ENCODE measurements at regions not wholly inside any gene's neighbourhood (a gene's known extent, or its start where the extent isn't known, plus 50 kb on each side); places are given as distances from the start of the nearest gene placed in this dataset.

DNA sequence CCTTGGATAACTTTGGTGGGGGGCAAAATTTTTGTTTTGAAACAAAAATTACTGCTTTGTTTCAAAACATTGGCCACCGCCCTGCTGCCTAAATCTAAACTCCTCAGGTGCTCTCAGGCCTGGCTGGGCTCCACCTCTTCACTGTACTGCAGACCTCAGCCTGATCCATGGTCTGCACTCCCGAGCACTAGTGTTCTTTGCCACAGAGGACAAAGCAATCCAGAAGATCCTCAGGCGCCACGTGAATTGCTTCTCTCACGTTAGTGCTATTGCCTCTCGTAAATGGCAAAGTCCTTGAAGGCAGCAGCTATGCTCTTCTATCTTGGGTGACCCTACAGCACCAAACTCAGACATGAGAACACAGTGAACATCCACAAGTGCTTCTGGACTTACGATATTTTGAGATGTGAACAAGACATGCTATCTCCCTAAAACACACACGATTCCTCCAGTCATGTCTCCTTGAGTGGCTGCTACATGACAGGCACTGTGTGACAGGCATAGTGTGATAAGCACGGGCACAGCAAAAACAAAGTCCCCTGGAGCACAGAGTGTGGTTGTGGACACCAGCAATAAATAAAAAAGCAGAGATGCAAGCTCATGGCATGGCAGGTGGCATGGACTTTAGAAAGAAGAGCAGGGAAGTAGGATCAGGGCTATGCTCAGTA is 582.1 kb upstream of the DPP6 start:
- Histone ChIP-seq H3K27me3 (replicated peaks in 2 of 5; ENCODE audit: control insufficient read depth in 4 of 5, insufficient read depth in 5 of 5, low read length in 4 of 5) (no peaks in the 10 kb centered on the region), H3K27ac (ENCODE audit: insufficient read depth in 1 of 2, low read depth in 1 of 2, low read length in 2 of 2, poor library complexity in 1 of 2, severe bottlenecking in 2 of 2) (no peak overlapping the region), H3K36me3 (ENCODE audit: control insufficient read depth in 4 of 4, insufficient read depth in 4 of 4, low read length in 3 of 4) (no peaks in the 10 kb centered on the region), H3K4me1 (ENCODE audit: control extremely low read depth in 1 of 4, control insufficient read depth in 4 of 4, insufficient read depth in 4 of 4, low read length in 3 of 4) (no peaks in the 10 kb centered on the region), H3K9me3 (ENCODE audit: control extremely low read depth in 1 of 5, control insufficient read depth in 4 of 5, insufficient read depth in 2 of 5, low read depth in 1 of 5, low read length in 4 of 5) (no peaks in the 10 kb centered on the region), H3K4me3 (ENCODE audit: control insufficient read depth in 1 of 7, extremely low read depth in 1 of 7, insufficient read depth in 4 of 7, low read depth in 2 of 7, low read length in 6 of 7) (no peak overlapping the region)
- 80% methylated on average over 9 of the region's 9 CpGs for WGBS (ENCODE audit: insufficient coverage)
- no peak for DNase-seq
- ChIA-PET POLR2A (no interaction called here), CTCF (no interaction called here)

DNA sequence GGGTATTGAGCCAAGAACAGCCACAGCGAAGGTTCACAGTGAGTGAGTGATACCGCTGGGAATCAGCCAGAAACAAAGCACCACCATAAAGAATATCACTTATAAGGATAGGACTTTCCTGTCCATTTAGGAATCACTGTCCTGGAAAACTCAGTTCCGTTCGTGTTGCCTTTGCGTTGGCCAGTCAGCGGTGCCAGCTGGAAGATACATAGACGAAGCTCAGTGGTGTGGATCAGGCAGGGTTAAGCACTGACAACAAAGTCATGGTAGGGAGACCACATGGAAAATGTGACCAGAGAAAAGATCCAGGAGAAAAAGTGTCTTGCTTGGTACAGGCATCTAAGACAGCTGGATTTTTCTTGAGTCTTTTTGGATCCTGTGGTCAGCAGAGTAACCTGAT is 579.7 kb upstream of the DPP6 start:
- no peak overlapping the region for H3K27ac ChIP-seq (ENCODE audit: insufficient read depth in 1 of 2, low read depth in 1 of 2, low read length in 2 of 2, poor library complexity in 1 of 2, severe bottlenecking in 2 of 2)
- ChIA-PET POLR2A (no interaction called here), CTCF (no interaction called here)
- H3K36me3 ChIP-seq (ENCODE audit: control insufficient read depth in 4 of 4, insufficient read depth in 4 of 4, low read length in 3 of 4): no peaks in the 10 kb centered on the region
- H3K4me1 ChIP-seq (ENCODE audit: control extremely low read depth in 1 of 4, control insufficient read depth in 4 of 4, insufficient read depth in 4 of 4, low read length in 3 of 4): no peaks in the 10 kb centered on the region
- no peaks in the 10 kb centered on the region for H3K9me3 ChIP-seq (ENCODE audit: control extremely low read depth in 1 of 5, control insufficient read depth in 4 of 5, insufficient read depth in 2 of 5, low read depth in 1 of 5, low read length in 4 of 5)
- no peak overlapping the region for H3K4me3 ChIP-seq (ENCODE audit: control insufficient read depth in 1 of 7, extremely low read depth in 1 of 7, insufficient read depth in 4 of 7, low read depth in 2 of 7, low read length in 6 of 7)
- no peaks in the 10 kb centered on the region for H3K27me3 ChIP-seq (replicated peaks in 2 of 5; ENCODE audit: control insufficient read depth in 4 of 5, insufficient read depth in 5 of 5, low read length in 4 of 5)
- WGBS (ENCODE audit: insufficient coverage): 96% methylated on average over 7 of the region's 7 CpGs
- DNase-seq: no peak

DNA sequence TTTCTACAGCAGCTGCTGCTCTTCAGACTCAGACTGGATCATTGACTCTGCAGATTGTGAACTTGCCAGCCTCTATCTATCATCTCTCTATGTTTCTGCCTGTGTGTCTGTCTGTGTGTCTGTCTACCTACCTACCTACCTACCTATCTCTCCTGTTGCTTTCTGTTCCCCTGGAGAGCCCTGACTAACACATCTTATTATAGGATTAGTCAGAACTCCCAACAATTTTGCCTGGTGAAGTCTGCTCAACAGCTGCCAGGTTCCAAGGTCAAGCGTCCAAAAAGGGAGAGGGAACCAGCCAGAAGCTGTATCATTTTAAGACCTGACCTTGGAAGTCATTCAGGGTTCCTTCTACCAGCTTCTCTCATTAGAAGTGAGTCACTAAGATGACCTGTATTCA is 579.0 kb upstream of the DPP6 start:
- peaks cover 0 to under 1% (median 0%) of the 10 kb centered on the region in 5 experiments for H3K9me3 ChIP-seq (ENCODE audit: control extremely low read depth in 1 of 5, control insufficient read depth in 4 of 5, insufficient read depth in 2 of 5, low read depth in 1 of 5, low read length in 4 of 5)
- H3K36me3 ChIP-seq (ENCODE audit: control insufficient read depth in 4 of 4, insufficient read depth in 4 of 4, low read length in 3 of 4): no peaks in the 10 kb centered on the region
- H3K27ac ChIP-seq (ENCODE audit: insufficient read depth in 1 of 2, low read depth in 1 of 2, low read length in 2 of 2, poor library complexity in 1 of 2, severe bottlenecking in 2 of 2): no peak overlapping the region
- no peaks in the 10 kb centered on the region for H3K4me1 ChIP-seq (ENCODE audit: control extremely low read depth in 1 of 4, control insufficient read depth in 4 of 4, insufficient read depth in 4 of 4, low read length in 3 of 4)
- H3K4me3 ChIP-seq (ENCODE audit: control insufficient read depth in 1 of 7, extremely low read depth in 1 of 7, insufficient read depth in 4 of 7, low read depth in 2 of 7, low read length in 6 of 7): no peak overlapping the region
- ChIA-PET CTCF (no interaction called here), POLR2A (no interaction called here)
- WGBS (ENCODE audit: insufficient coverage): no CpG with 5 or more reads among the region's 1 CpG
- no peaks in the 10 kb centered on the region for H3K27me3 ChIP-seq (replicated peaks in 2 of 5; ENCODE audit: control insufficient read depth in 4 of 5, insufficient read depth in 5 of 5, low read length in 4 of 5)
- DNase-seq: no peak

DNA sequence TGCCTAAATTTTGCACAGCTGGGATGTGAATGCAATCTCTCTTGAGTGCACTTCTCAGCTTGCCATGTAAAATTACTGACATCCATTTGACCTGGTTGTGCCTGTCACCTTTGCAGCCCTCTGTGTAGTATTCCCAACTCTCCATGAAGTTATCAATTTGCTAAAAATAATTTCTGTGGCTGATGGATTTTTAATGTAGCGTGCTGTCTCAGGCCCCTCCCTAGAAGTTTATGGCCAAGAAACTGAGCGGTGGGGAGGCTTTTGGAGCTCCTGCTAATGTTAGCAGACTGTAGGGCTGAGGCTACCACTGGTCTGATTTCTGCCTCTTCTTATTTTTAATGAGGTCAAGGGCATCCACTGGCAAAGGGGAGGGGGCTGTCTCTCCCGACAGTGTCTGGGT is 577.0 kb upstream of the DPP6 start:
- POLR2A ChIA-PET: no interaction called here
- CTCF ChIA-PET: no interaction called here
- 100% methylated on average over 3 of the region's 3 CpGs for WGBS (ENCODE audit: insufficient coverage)

GRCh38 chr7:153476166-153476565 is 576.0 kb upstream of the DPP6 start:
- 92% methylated on average over 2 of the region's 2 CpGs for WGBS (ENCODE audit: insufficient coverage)
- Histone ChIP-seq H3K4me3 (ENCODE audit: control insufficient read depth in 1 of 7, extremely low read depth in 1 of 7, insufficient read depth in 4 of 7, low read depth in 2 of 7, low read length in 6 of 7) (no peak overlapping the region), H3K27ac (ENCODE audit: insufficient read depth in 1 of 2, low read depth in 1 of 2, low read length in 2 of 2, poor library complexity in 1 of 2, severe bottlenecking in 2 of 2) (no peak overlapping the region), H3K9me3 (ENCODE audit: control extremely low read depth in 1 of 5, control insufficient read depth in 4 of 5, insufficient read depth in 2 of 5, low read depth in 1 of 5, low read length in 4 of 5) (peaks cover 0 to 9% (median 3%) of the 10 kb centered on the region in 5 experiments), H3K27me3 (replicated peaks in 2 of 5; ENCODE audit: control insufficient read depth in 4 of 5, insufficient read depth in 5 of 5, low read length in 4 of 5) (no peaks in the 10 kb centered on the region), H3K4me1 (ENCODE audit: control extremely low read depth in 1 of 4, control insufficient read depth in 4 of 4, insufficient read depth in 4 of 4, low read length in 3 of 4) (no peaks in the 10 kb centered on the region), H3K36me3 (ENCODE audit: control insufficient read depth in 4 of 4, insufficient read depth in 4 of 4, low read length in 3 of 4) (no peaks in the 10 kb centered on the region)
- no peak for DNase-seq
- CTCF ChIA-PET: no interaction called here
- POLR2A ChIA-PET: no interaction called here

More for the DNA sequence above, 577.0 kb upstream of the DPP6 start:
- H3K9me3 ChIP-seq (ENCODE audit: control extremely low read depth in 1 of 5, control insufficient read depth in 4 of 5, insufficient read depth in 2 of 5, low read depth in 1 of 5, low read length in 4 of 5): peaks cover 0 to 9% (median 3%) of the 10 kb centered on the region in 5 experiments
- H3K36me3 ChIP-seq (ENCODE audit: control insufficient read depth in 4 of 4, insufficient read depth in 4 of 4, low read length in 3 of 4): no peaks in the 10 kb centered on the region
- no peak for DNase-seq
- H3K4me1 ChIP-seq (ENCODE audit: control extremely low read depth in 1 of 4, control insufficient read depth in 4 of 4, insufficient read depth in 4 of 4, low read length in 3 of 4): no peaks in the 10 kb centered on the region
- H3K27ac ChIP-seq (ENCODE audit: insufficient read depth in 1 of 2, low read depth in 1 of 2, low read length in 2 of 2, poor library complexity in 1 of 2, severe bottlenecking in 2 of 2): no peak overlapping the region
- H3K27me3 ChIP-seq (replicated peaks in 2 of 5; ENCODE audit: control insufficient read depth in 4 of 5, insufficient read depth in 5 of 5, low read length in 4 of 5): no peaks in the 10 kb centered on the region
- no peak overlapping the region for H3K4me3 ChIP-seq (ENCODE audit: control insufficient read depth in 1 of 7, extremely low read depth in 1 of 7, insufficient read depth in 4 of 7, low read depth in 2 of 7, low read length in 6 of 7)

DNA sequence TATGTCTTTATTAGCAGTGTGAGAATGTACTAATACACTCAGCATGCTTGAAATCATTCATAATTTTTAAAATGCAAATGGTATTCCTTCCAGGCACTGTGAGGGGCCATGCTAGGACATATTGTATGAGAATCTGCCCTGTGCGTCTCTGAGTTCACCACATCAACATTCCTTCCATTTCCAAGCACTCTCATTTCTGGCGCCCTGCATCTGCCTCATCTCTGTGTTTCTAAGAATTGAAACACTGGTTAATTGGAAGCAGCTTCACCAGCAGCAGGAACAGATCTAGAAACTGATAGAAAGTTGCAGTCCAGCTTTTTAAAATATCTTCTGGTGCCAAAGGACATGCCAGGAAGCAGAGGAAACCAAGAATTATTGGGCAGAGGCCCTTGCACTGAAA is 555.9 kb upstream of the DPP6 start:
- ChIA-PET CTCF (interaction anchor here (1.1 kb wide), 1 partner anchor 10 kb away, joined by 3 read pairs; no protein-coding TSS in a partner anchor), POLR2A (no interaction called here)
- 80% methylated on average over 1 of the region's 2 CpGs for WGBS (ENCODE audit: insufficient coverage)
- H3K27ac ChIP-seq (ENCODE audit: insufficient read depth in 1 of 2, low read depth in 1 of 2, low read length in 2 of 2, poor library complexity in 1 of 2, severe bottlenecking in 2 of 2): no peak overlapping the region
- no peak overlapping the region for H3K4me3 ChIP-seq (ENCODE audit: control insufficient read depth in 1 of 7, extremely low read depth in 1 of 7, insufficient read depth in 4 of 7, low read depth in 2 of 7, low read length in 6 of 7)
- no peaks in the 10 kb centered on the region for H3K4me1 ChIP-seq (ENCODE audit: control extremely low read depth in 1 of 4, control insufficient read depth in 4 of 4, insufficient read depth in 4 of 4, low read length in 3 of 4)
- no peak for DNase-seq
- H3K27me3 ChIP-seq (replicated peaks in 2 of 5; ENCODE audit: control insufficient read depth in 4 of 5, insufficient read depth in 5 of 5, low read length in 4 of 5): no peaks in the 10 kb centered on the region
- no peaks in the 10 kb centered on the region for H3K36me3 ChIP-seq (ENCODE audit: control insufficient read depth in 4 of 4, insufficient read depth in 4 of 4, low read length in 3 of 4)
- no peaks in the 10 kb centered on the region for H3K9me3 ChIP-seq (ENCODE audit: control extremely low read depth in 1 of 5, control insufficient read depth in 4 of 5, insufficient read depth in 2 of 5, low read depth in 1 of 5, low read length in 4 of 5)

GRCh38 chr7:153503093-153503492 is 549.1 kb upstream of the DPP6 start:
- no peaks in the 10 kb centered on the region for H3K36me3 ChIP-seq (ENCODE audit: control insufficient read depth in 4 of 4, insufficient read depth in 4 of 4, low read length in 3 of 4)
- H3K4me1 ChIP-seq (ENCODE audit: control extremely low read depth in 1 of 4, control insufficient read depth in 4 of 4, insufficient read depth in 4 of 4, low read length in 3 of 4): no peaks in the 10 kb centered on the region
- H3K4me3 ChIP-seq (ENCODE audit: control insufficient read depth in 1 of 7, extremely low read depth in 1 of 7, insufficient read depth in 4 of 7, low read depth in 2 of 7, low read length in 6 of 7): no peak overlapping the region
- DNase-seq: no peak
- no peaks in the 10 kb centered on the region for H3K27me3 ChIP-seq (replicated peaks in 2 of 5; ENCODE audit: control insufficient read depth in 4 of 5, insufficient read depth in 5 of 5, low read length in 4 of 5)
- peaks cover 0 to 2% (median 0%) of the 10 kb centered on the region in 5 experiments for H3K9me3 ChIP-seq (ENCODE audit: control extremely low read depth in 1 of 5, control insufficient read depth in 4 of 5, insufficient read depth in 2 of 5, low read depth in 1 of 5, low read length in 4 of 5)
- POLR2A ChIA-PET: no interaction called here
- H3K27ac ChIP-seq (ENCODE audit: insufficient read depth in 1 of 2, low read depth in 1 of 2, low read length in 2 of 2, poor library complexity in 1 of 2, severe bottlenecking in 2 of 2): no peak overlapping the region
- 86% methylated on average over 2 of the region's 5 CpGs for WGBS (ENCODE audit: insufficient coverage)
- CTCF ChIA-PET: no interaction called here

Data from common myeloid progenitor, CD34-positive (primary cell).